Erythroblast (primary cell): ENCODE measurements at regions not wholly inside any gene's neighbourhood (a gene's known extent, or its start where the extent isn't known, plus 50 kb on each side); places are given as distances from the start of the nearest gene placed in this dataset.

Experiments used
- GATA1 ChIP-seq: IDR thresholded peaks from 2 replicates; pipeline ENCODE4 v1.6.1; 2011; ENCODE audit warnings: low read depth, mild to moderate bottlenecking, control low read depth, low read length, moderate library complexity
- POLR2A ChIP-seq: IDR thresholded peaks from 2 replicates; pipeline ENCODE4 v1.6.1; 2011; ENCODE audit warnings: mild to moderate bottlenecking, low read length

GRCh38 chr3:177689869-177690268 is 492.6 kb upstream of the TBL1XR1 start:
- TF ChIP-seq POLR2A (no peak), GATA1 (no peak)
